Esophagus muscularis mucosa (tissue), 4 donors: ENCODE measurements at regions not wholly inside any gene's neighbourhood (a gene's known extent, or its start where the extent isn't known, plus 50 kb on each side); places are given as distances from the start of the nearest gene placed in this dataset.

Experiments used
- DNase-seq: peaks from one replicate; pipeline ENCODE4 v3.0.0-alpha.2; 2017; ENCODE audit errors: extremely low spot score
- H3K27ac ChIP-seq, 4 donors: fragments of 200-600 bp; sonication (generic); replicated peaks in 1 of 4; 1 replicate in 3 of 4; 2 replicates in 1 of 4; pipeline ENCODE4 v1.5.1; 2016 to 2019; ENCODE audit warnings: mild to moderate bottlenecking in 1 of 4
- H3K27me3 ChIP-seq, 4 donors: fragments of 200-600 bp; sonication (generic); one replicate each; pipeline versions ENCODE4 v1.5.1 to v1.6.0; 2016 to 2019
- H3K36me3 ChIP-seq, 4 donors: fragments of 200-600 bp; sonication (generic); one replicate each; pipeline ENCODE4 v1.5.1; 2016 to 2019
- H3K4me1 ChIP-seq, 4 donors: fragments of 200-600 bp; sonication (generic); one replicate each; pipeline ENCODE4 v1.5.1; 2016 to 2019
- H3K4me3 ChIP-seq, 4 donors: fragments of 200-600 bp; sonication (generic); 1 replicate in 2 of 4; 2 replicates in 2 of 4; pipeline ENCODE4 v1.5.1; 2016 to 2019; ENCODE audit warnings: mild to moderate bottlenecking in 4 of 4, moderate library complexity in 1 of 4
- H3K9me3 ChIP-seq, 4 donors: fragments of 200-600 bp; sonication (generic); 1 replicate in 3 of 4; 2 replicates in 1 of 4; pipeline ENCODE4 v1.5.1; 2016 to 2019
- CTCF ChIP-seq, 3 experiments: fragments of 200-600 bp in 2 of 3; fragments of 450-650 bp in 1 of 3; sonication (generic) in 2 of 3; IDR thresholded peaks; one replicate each; pipeline ENCODE4 v1.5.1; 2017 to 2019; ENCODE audit warnings: antibody characterized with exemption in 3 of 3, mild to moderate bottlenecking in 2 of 3, moderate library complexity in 1 of 3
- EP300 ChIP-seq: sonication (generic); formaldehyde crosslinking; IDR thresholded peaks from one replicate; pipeline ENCODE4 v1.6.1; 2017; ENCODE audit warnings: antibody characterized with exemption
- POLR2A ChIP-seq: fragments of 450-650 bp; IDR thresholded peaks from one replicate; pipeline ENCODE4 v1.6.1; 2017; ENCODE audit warnings: antibody characterized with exemption, moderate library complexity, mild to moderate bottlenecking, low read depth
- POLR2AphosphoS5 ChIP-seq, 2 donors: sonication (generic); formaldehyde crosslinking; IDR thresholded peaks; one replicate each; pipeline ENCODE4 v1.6.1; 2017; ENCODE audit warnings: antibody characterized with exemption in 2 of 2
- WGBS: methylation state at CpG from one replicate; pipeline ENCODE4 v1.1.5; 2018; 5-methylcytosine and 5-hydroxymethylcytosine counted together
- intact Hi-C: fragments of 100-400 bp; cut with DNase I; formaldehyde crosslinking; loops from one replicate; pipeline ENCODE4 v1.15.1; 2023

- TF ChIP-seq EP300 (no peak), POLR2AphosphoS5 (IDR thresholded peaks at IDR 0.05) (no peak), POLR2A (no peak)
- Histone ChIP-seq H3K27ac (no peak overlapping the region), H3K4me1 (no peaks in the 10 kb centered on the region), H3K36me3 (no peaks in the 10 kb centered on the region), H3K9me3 (no peaks in the 10 kb centered on the region), H3K27me3 (no peaks in the 10 kb centered on the region), H3K4me3 (no peak overlapping the region)
- no peak for DNase-seq
- intact Hi-C loops: no loop called here
Observed at GRCh38 chr4:43343298-43343697, 450.8 kb downstream of the GRXCR1 start.

- Histone ChIP-seq H3K9me3 (no peaks in the 10 kb centered on the region), H3K4me3 (no peak overlapping the region), H3K36me3 (no peaks in the 10 kb centered on the region), H3K27me3 (no peaks in the 10 kb centered on the region), H3K4me1 (no peaks in the 10 kb centered on the region), H3K27ac (no peak overlapping the region)
- intact Hi-C loops: no loop called here
- DNase-seq: no peak
- 52% methylated on average over 3 of the region's 3 CpGs for WGBS
- no peak for TF ChIP-seq POLR2A
- TF ChIP-seq CTCF (IDR thresholded peaks at IDR 0.05): no peak
- TF ChIP-seq POLR2AphosphoS5 (IDR thresholded peaks at IDR 0.05): no peak
- TF ChIP-seq EP300: no peak
Observed at GRCh38 chr4:43345323-43345925, 452.9 kb downstream of the GRXCR1 start.

GRCh38 chr4:43348591-43348990 lies 456.1 kb downstream of the GRXCR1 start:
- H3K27ac ChIP-seq: no peak overlapping the region
- TF ChIP-seq POLR2A: no peak
- no peak for TF ChIP-seq CTCF (IDR thresholded peaks at IDR 0.05)
- no peak for TF ChIP-seq POLR2AphosphoS5 (IDR thresholded peaks at IDR 0.05)
- no peak for TF ChIP-seq EP300
- DNase-seq: no peak
- H3K9me3 ChIP-seq: no peaks in the 10 kb centered on the region
- 83% methylated on average over 2 of the region's 2 CpGs for WGBS
- no peaks in the 10 kb centered on the region for H3K36me3 ChIP-seq
- no peaks in the 10 kb centered on the region for H3K27me3 ChIP-seq
- H3K4me3 ChIP-seq: no peak overlapping the region
- intact Hi-C loops: no loop called here
- no peaks in the 10 kb centered on the region for H3K4me1 ChIP-seq

- Histone ChIP-seq H3K27me3 (no peaks in the 10 kb centered on the region), H3K4me1 (no peaks in the 10 kb centered on the region), H3K9me3 (no peaks in the 10 kb centered on the region), H3K27ac (no peak overlapping the region), H3K4me3 (no peak overlapping the region), H3K36me3 (no peaks in the 10 kb centered on the region)
- no peak for TF ChIP-seq CTCF (IDR thresholded peaks at IDR 0.05)
- no peak for TF ChIP-seq POLR2AphosphoS5 (IDR thresholded peaks at IDR 0.05)
- TF ChIP-seq POLR2A: no peak
- no peak for TF ChIP-seq EP300
- WGBS: 41% methylated on average over 1 of the region's 1 CpG
- DNase-seq: no peak
- intact Hi-C loops: no loop called here
Observed at GRCh38 chr4:43351970-43352806, 459.7 kb downstream of the GRXCR1 start.

GRCh38 chr4:43352859-43353258 lies 460.3 kb downstream of the GRXCR1 start:
- no peaks in the 10 kb centered on the region for H3K4me1 ChIP-seq
- H3K27ac ChIP-seq: no peak overlapping the region
- 55% methylated on average over 3 of the region's 3 CpGs for WGBS
- no peaks in the 10 kb centered on the region for H3K9me3 ChIP-seq
- no peak overlapping the region for H3K4me3 ChIP-seq
- H3K27me3 ChIP-seq: no peaks in the 10 kb centered on the region
- DNase-seq: no peak
- no peaks in the 10 kb centered on the region for H3K36me3 ChIP-seq
- intact Hi-C loops: no loop called here
- TF ChIP-seq CTCF (IDR thresholded peaks at IDR 0.05): no peak
- TF ChIP-seq EP300: no peak
- no peak for TF ChIP-seq POLR2AphosphoS5 (IDR thresholded peaks at IDR 0.05)
- TF ChIP-seq POLR2A: no peak
